Right cardiac atrium (tissue), 5 donors: ENCODE measurements at regions not wholly inside any gene's neighbourhood (a gene's known extent, or its start where the extent isn't known, plus 50 kb on each side); places are given as distances from the start of the nearest gene placed in this dataset.
"Not testable (repeated sequence)": the region's sequence is repeated elsewhere in the genome, so short reads cannot be mapped to it uniquely, and the experiment has no call there.

Source experiments
- ATAC-seq, 2 donors: fragments of 200-7000 bp; cut with Tn5 transposase; one replicate each; pipeline versions ENCODE4 v1.8.0 to v1.9.1; 2020; ENCODE audit warnings: moderate library complexity in 2 of 2, mild to moderate bottlenecking in 1 of 2
- DNase-seq, 3 donors: peaks; one replicate each; pipeline ENCODE4 v3.0.0-alpha.2; 2020
- H3K27ac ChIP-seq: one replicate; pipeline ENCODE4 v1.5.1; 2013; ENCODE audit warnings: mild to moderate bottlenecking, low read length, control low read depth, moderate library complexity
- H3K27me3 ChIP-seq: one replicate; pipeline ENCODE4 v1.6.1; 2013; ENCODE audit not compliant: control insufficient read depth, insufficient read depth
- H3K4me1 ChIP-seq: one replicate; pipeline ENCODE4 v1.6.1; 2013; ENCODE audit warnings: low read length; ENCODE audit not compliant: control insufficient read depth, insufficient read depth
- H3K4me3 ChIP-seq: one replicate; pipeline ENCODE4 v1.5.1; 2013; ENCODE audit warnings: low read length, control low read depth
- H3K9me3 ChIP-seq: one replicate; pipeline ENCODE4 v1.6.1; 2013; ENCODE audit warnings: low read length; ENCODE audit not compliant: control insufficient read depth
- WGBS: extraction: QIAGEN DNeasy Blood & Tissue Kit; methylation state at CpG from one replicate; pipeline ENCODE4 v1.1.7; 2013; 5-methylcytosine and 5-hydroxymethylcytosine counted together
- intact Hi-C, 4 donors: fragments of 100-400 bp; cut with DNase I; formaldehyde crosslinking; loops; one replicate each; pipeline versions ENCODE4 v1.11.0 to v1.14.0; 2022 to 2023
- donor health status: healthy with polysubstance abuse.
- donor health status: DM: no; HTN: yes; CAD: no.
- donor health status: DM: no; HTN: no; CAD: no.
- donor health status: DM: no; HTN: yes; CAD: no; lungs with severe emphysema.
- donor health status: DM: yes; HTN: yes; CAD: no.

GRCh38 chr13:90834700-90835099 is 512.8 kb upstream of the MIR17HG start:
- intact Hi-C loops, result no loop called here
- 95% methylated on average over 5 of the region's 5 CpGs for WGBS
- DNase-seq (no peak), ATAC-seq (no peak)
- no peak overlapping the region for H3K27ac ChIP-seq
- no peaks in the 10 kb centered on the region for H3K27me3 ChIP-seq
- no peaks in the 10 kb centered on the region for H3K4me1 ChIP-seq
- no peak overlapping the region for H3K4me3 ChIP-seq
- H3K9me3 ChIP-seq, result no peaks in the 10 kb centered on the region

GRCh38 chr13:90835826-90836225 is 511.7 kb upstream of the MIR17HG start:
- DNase-seq, result no peak
- no peak overlapping the region for H3K27ac ChIP-seq
- intact Hi-C loops, result no loop called here
- ATAC-seq, result no peak
- H3K27me3 ChIP-seq, result no peaks in the 10 kb centered on the region
- no peaks in the 10 kb centered on the region for H3K4me1 ChIP-seq
- H3K4me3 ChIP-seq, result no peak overlapping the region
- H3K9me3 ChIP-seq, result no peaks in the 10 kb centered on the region

- intact Hi-C loops, result no loop called here
- 82% methylated on average over 4 of the region's 4 CpGs for WGBS
- no peaks in the 10 kb centered on the region for H3K4me1 ChIP-seq
- H3K27ac ChIP-seq, result no peak overlapping the region
- no peaks in the 10 kb centered on the region for H3K27me3 ChIP-seq
- ATAC-seq (no peak), DNase-seq (no peak)
- no peak overlapping the region for H3K4me3 ChIP-seq
- H3K9me3 ChIP-seq, result no peaks in the 10 kb centered on the region
Measured at GRCh38 chr13:90838317-90838960, 509.0 kb upstream of the MIR17HG start.

- intact Hi-C loops, result no loop called here
- ATAC-seq, result no peak
- H3K4me3 ChIP-seq, result no peak overlapping the region
Measured at GRCh38 chr13:90839061-90839460, 508.4 kb upstream of the MIR17HG start.

GRCh38 chr13:90846936-90847335 is 500.6 kb upstream of the MIR17HG start:
- no peak overlapping the region for H3K4me3 ChIP-seq
- H3K27ac ChIP-seq, result no peak overlapping the region
- ATAC-seq, result no peak
- DNase-seq, result no peak
- no peaks in the 10 kb centered on the region for H3K27me3 ChIP-seq
- no peaks in the 10 kb centered on the region for H3K4me1 ChIP-seq
- WGBS, result 91% methylated on average over 1 of the region's 1 CpG
- H3K9me3 ChIP-seq, result no peaks in the 10 kb centered on the region
- intact Hi-C loops, result no loop called here

More at GRCh38 chr13:90839061-90839460, 508.4 kb upstream of the MIR17HG start:
- no peaks in the 10 kb centered on the region for H3K9me3 ChIP-seq
- DNase-seq, result no peak
- no peaks in the 10 kb centered on the region for H3K4me1 ChIP-seq
- no peak overlapping the region for H3K27ac ChIP-seq
- no peaks in the 10 kb centered on the region for H3K27me3 ChIP-seq

- H3K27me3 ChIP-seq, ATAC-seq, H3K9me3 ChIP-seq, DNase-seq, H3K4me1 ChIP-seq, H3K27ac ChIP-seq, H3K4me3 ChIP-seq, intact Hi-C loops: not testable (repeated sequence)
- 84% methylated on average over 10 of the region's 10 CpGs for WGBS
Measured at GRCh38 chr13:90853666-90854065, 493.8 kb upstream of the MIR17HG start.

- Histone ChIP-seq H3K4me1 (no peaks in the 10 kb centered on the region), H3K27me3 (no peaks in the 10 kb centered on the region), H3K27ac (no peak overlapping the region), H3K4me3 (no peak overlapping the region), H3K9me3 (no peaks in the 10 kb centered on the region)
- no peak for DNase-seq
- no peak for ATAC-seq
- intact Hi-C loops, result no loop called here
- WGBS, result 0% methylated on average over 1 of the region's 1 CpG
Measured at GRCh38 chr13:90857921-90858320, 489.6 kb upstream of the MIR17HG start.

- H3K4me3 ChIP-seq, result no peak overlapping the region
- no peaks in the 10 kb centered on the region for H3K9me3 ChIP-seq
- peak in 1 of 3 donors; percentile 60 for DNase-seq
- no peaks in the 10 kb centered on the region for H3K27me3 ChIP-seq
- peak in 1 of 2 donors; percentile 40 for ATAC-seq
- H3K4me1 ChIP-seq, result no peaks in the 10 kb centered on the region
- H3K27ac ChIP-seq, result no peak overlapping the region
- intact Hi-C loops, result no loop called here
- WGBS, result 60% methylated on average over 2 of the region's 2 CpGs
Measured at GRCh38 chr13:90866006-90866405, 481.5 kb upstream of the MIR17HG start.

GRCh38 chr13:90867336-90867683 is 480.2 kb upstream of the MIR17HG start:
- no peak overlapping the region for H3K4me3 ChIP-seq
- H3K27me3 ChIP-seq, result no peaks in the 10 kb centered on the region
- peak; percentile 83 to 84 for ATAC-seq
- no peak overlapping the region for H3K27ac ChIP-seq
- H3K4me1 ChIP-seq, result no peaks in the 10 kb centered on the region
- WGBS, result 10% methylated on average over 4 of the region's 4 CpGs
- peak; percentile 63 to 81 (median 64) for DNase-seq
- H3K9me3 ChIP-seq, result no peaks in the 10 kb centered on the region
- intact Hi-C loops, result no loop called here

- WGBS, result 57% methylated on average over 2 of the region's 2 CpGs
- H3K4me1 ChIP-seq, result no peaks in the 10 kb centered on the region
- no peaks in the 10 kb centered on the region for H3K27me3 ChIP-seq
- no peak overlapping the region for H3K4me3 ChIP-seq
- no peak overlapping the region for H3K27ac ChIP-seq
- ATAC-seq (no peak), DNase-seq (peak in 2 of 3 donors; percentile 8 to 45)
- H3K9me3 ChIP-seq, result no peaks in the 10 kb centered on the region
- intact Hi-C loops, result no loop called here
Measured at GRCh38 chr13:90868321-90868920, 479.1 kb upstream of the MIR17HG start.

GRCh38 chr13:90869580-90869979 is 477.9 kb upstream of the MIR17HG start:
- no peak for ATAC-seq
- no peak overlapping the region for H3K27ac ChIP-seq
- H3K27me3 ChIP-seq, result no peaks in the 10 kb centered on the region
- no peak overlapping the region for H3K4me3 ChIP-seq
- intact Hi-C loops, result no loop called here
- WGBS, result 43% methylated on average over 2 of the region's 2 CpGs
- H3K4me1 ChIP-seq, result no peaks in the 10 kb centered on the region
- no peak for DNase-seq
- H3K9me3 ChIP-seq, result no peaks in the 10 kb centered on the region
